ENCODE measurements at regions not wholly inside any gene's neighbourhood (a gene's known extent, or its start where the extent isn't known, plus 50 kb on each side); places are given as distances from the start of the nearest gene placed in this dataset.

DNA sequence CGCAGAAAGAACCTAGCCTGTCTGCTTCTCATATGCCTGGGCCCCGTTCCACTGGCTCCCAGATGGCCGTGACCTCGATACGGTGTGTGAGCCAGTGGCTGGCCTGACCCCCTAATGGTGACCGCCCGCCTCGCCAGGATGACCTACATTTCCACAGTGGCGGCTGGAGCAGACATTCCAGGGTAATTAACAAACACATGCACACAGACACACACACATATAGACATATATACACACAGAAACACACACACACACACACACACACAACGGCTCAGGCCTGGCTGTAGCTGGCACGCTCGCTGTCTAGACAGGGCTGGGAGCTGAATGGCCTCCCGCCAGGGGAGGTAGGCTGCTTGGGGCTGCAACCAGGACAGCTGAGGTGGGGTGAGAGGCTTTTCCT lies 227.1 kb downstream of the ANKRD60 start:
- no peaks in the 10 kb centered on the region for H3K36me3 ChIP-seq (ENCODE audit: control insufficient read depth, insufficient read depth, low read length)
- H3K9me3 ChIP-seq (ENCODE audit: control insufficient read depth, low read length), result no peaks in the 10 kb centered on the region
- H3K27me3 ChIP-seq (ENCODE audit: control insufficient read depth, insufficient read depth, low read length, poor library complexity, severe bottlenecking), result peaks cover 7% of the 10 kb centered on the region
- no peaks in the 10 kb centered on the region for H3K4me1 ChIP-seq (ENCODE audit: control insufficient read depth, insufficient read depth, low read length)
- WGBS, 2 experiments, result 88 to 92% methylated on average over 13 of the region's 13 CpGs
- H3K27ac ChIP-seq (ENCODE audit: insufficient read depth, low read depth, low read length, poor library complexity, severe bottlenecking), result no peak overlapping the region
- no peak overlapping the region for H3K4me3 ChIP-seq (ENCODE audit: insufficient read depth, low read depth, low read length)

DNA sequence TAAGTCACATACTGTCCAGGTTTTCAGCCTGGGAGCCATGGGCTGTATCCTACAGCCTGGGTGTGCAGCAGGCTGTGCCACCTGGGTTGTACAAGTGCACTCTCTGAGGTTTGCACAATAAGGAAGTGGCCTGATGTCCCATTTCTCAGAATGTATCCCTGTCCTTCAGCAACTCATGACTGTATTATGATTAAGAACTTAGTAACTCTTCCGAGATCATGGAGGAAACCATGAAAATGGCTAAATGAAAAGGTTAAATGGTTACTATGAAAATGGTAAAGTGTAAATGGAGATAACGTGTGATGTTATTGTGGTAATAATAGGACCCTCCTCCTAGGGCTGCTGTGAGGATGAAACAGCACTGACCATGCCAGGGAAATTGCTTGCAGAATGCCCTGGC lies 227.6 kb downstream of the ANKRD60 start:
- 94 to 95% methylated on average over 2 of the region's 2 CpGs for WGBS, 2 experiments

DNA sequence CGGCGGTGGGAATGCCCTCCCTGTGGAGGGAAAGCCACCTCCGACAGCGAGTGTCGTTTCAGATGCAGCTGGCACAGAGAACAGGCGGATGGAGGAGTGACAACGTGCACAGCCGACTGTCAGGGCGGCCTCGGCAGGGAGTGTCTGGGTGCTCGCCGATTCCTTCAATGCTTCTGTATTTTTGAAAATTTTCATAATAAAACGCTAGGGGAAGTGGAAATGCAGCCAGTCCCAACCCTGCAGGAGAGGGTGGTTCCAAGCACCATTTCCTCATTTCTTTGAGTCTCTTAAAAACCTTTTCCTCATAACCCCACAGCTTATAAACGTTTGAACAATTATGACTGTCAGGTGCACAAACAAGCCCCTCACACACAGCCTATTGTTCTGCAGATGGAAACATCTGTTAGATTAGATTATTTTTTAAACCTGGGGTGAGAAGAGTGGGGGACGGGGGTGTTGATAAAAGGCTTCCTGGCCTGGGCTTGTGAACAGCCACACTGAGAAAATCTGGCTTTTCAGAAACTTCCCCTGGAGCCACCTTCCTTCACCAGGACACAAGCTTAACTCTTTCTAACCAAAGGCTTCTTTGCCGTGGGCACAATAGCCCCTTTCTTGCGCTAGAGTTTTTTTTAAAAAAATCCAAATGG lies 228.9 kb downstream of the ANKRD60 start:
- no peak overlapping the region for H3K27ac ChIP-seq (ENCODE audit: insufficient read depth, low read depth, low read length, poor library complexity, severe bottlenecking)
- 14 to 22% methylated on average over 16 to 17 of the region's 17 CpGs for WGBS, 2 experiments

More for the DNA sequence above, 227.6 kb downstream of the ANKRD60 start:
- Histone ChIP-seq H3K36me3 (ENCODE audit: control insufficient read depth, insufficient read depth, low read length) (no peaks in the 10 kb centered on the region), H3K9me3 (ENCODE audit: control insufficient read depth, low read length) (no peaks in the 10 kb centered on the region), H3K4me1 (ENCODE audit: control insufficient read depth, insufficient read depth, low read length) (no peaks in the 10 kb centered on the region), H3K4me3 (ENCODE audit: insufficient read depth, low read depth, low read length) (no peak overlapping the region), H3K27ac (ENCODE audit: insufficient read depth, low read depth, low read length, poor library complexity, severe bottlenecking) (no peak overlapping the region), H3K27me3 (ENCODE audit: control insufficient read depth, insufficient read depth, low read length, poor library complexity, severe bottlenecking) (peaks cover 7% of the 10 kb centered on the region)

DNA sequence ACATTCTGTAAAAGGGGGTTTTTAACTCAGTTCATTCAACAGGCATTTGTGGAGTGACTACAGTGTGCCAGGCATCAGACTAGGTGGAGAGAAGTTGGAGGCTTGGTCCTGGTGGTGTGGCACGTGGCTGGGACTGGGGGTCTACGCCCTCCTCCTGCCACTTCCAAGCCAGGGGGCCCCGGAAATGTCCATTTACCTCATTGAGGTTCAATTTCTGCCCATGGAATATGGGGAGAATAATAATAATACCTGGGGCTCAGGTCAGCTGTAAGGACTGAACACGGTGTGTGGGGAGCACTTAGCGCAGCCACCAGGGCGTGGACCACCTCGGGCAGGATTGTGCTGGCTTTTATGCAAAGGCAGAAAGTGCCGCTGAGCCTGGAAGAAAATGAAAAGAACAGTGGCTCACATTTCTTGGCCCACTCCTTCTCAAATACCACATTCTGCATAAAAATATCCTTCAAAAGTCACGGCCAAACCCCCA lies 229.4 kb downstream of the ANKRD60 start:
- H3K36me3 ChIP-seq (ENCODE audit: control insufficient read depth, insufficient read depth, low read length), result no peaks in the 10 kb centered on the region
- H3K9me3 ChIP-seq (ENCODE audit: control insufficient read depth, low read length), result no peaks in the 10 kb centered on the region
- 39 to 43% methylated on average over 9 of the region's 9 CpGs for WGBS, 2 experiments
- no peak overlapping the region for H3K4me3 ChIP-seq (ENCODE audit: insufficient read depth, low read depth, low read length)
- H3K27me3 ChIP-seq (ENCODE audit: control insufficient read depth, insufficient read depth, low read length, poor library complexity, severe bottlenecking), result peaks cover 7% of the 10 kb centered on the region
- no peak overlapping the region for H3K27ac ChIP-seq (ENCODE audit: insufficient read depth, low read depth, low read length, poor library complexity, severe bottlenecking)
- no peaks in the 10 kb centered on the region for H3K4me1 ChIP-seq (ENCODE audit: control insufficient read depth, insufficient read depth, low read length)

More for the DNA sequence above, 228.9 kb downstream of the ANKRD60 start:
- Histone ChIP-seq H3K4me3 (ENCODE audit: insufficient read depth, low read depth, low read length) (no peak overlapping the region), H3K27me3 (ENCODE audit: control insufficient read depth, insufficient read depth, low read length, poor library complexity, severe bottlenecking) (peaks cover 7% of the 10 kb centered on the region), H3K4me1 (ENCODE audit: control insufficient read depth, insufficient read depth, low read length) (no peaks in the 10 kb centered on the region), H3K9me3 (ENCODE audit: control insufficient read depth, low read length) (no peaks in the 10 kb centered on the region), H3K36me3 (ENCODE audit: control insufficient read depth, insufficient read depth, low read length) (no peaks in the 10 kb centered on the region)

DNA sequence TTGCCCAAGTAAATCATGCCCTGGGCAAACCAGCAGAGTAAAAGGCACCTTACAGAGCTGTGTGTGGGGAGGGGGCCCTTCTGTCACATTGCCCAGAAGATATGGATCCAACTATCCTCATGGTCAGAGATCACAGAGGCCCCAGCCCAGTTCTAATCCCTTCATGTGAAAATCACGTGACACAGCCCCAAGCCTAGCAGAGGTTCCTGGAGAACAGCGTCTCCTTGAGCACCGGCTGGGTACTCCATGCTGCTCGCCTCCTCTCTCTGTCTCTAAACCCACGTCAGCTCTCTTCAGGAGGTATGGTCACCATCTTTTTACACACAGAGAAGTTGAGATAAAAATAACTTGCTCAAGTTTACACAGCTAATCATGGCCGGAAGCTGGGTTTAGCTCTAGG lies 230.2 kb downstream of the ANKRD60 start:
- Histone ChIP-seq H3K9me3 (ENCODE audit: control insufficient read depth, low read length) (no peaks in the 10 kb centered on the region), H3K4me1 (ENCODE audit: control insufficient read depth, insufficient read depth, low read length) (no peaks in the 10 kb centered on the region), H3K4me3 (ENCODE audit: insufficient read depth, low read depth, low read length) (no peak overlapping the region), H3K27me3 (ENCODE audit: control insufficient read depth, insufficient read depth, low read length, poor library complexity, severe bottlenecking) (peaks cover 7% of the 10 kb centered on the region), H3K36me3 (ENCODE audit: control insufficient read depth, insufficient read depth, low read length) (no peaks in the 10 kb centered on the region), H3K27ac (ENCODE audit: insufficient read depth, low read depth, low read length, poor library complexity, severe bottlenecking) (no peak overlapping the region)
- 89 to 90% methylated on average over 6 of the region's 6 CpGs for WGBS, 2 experiments

DNA sequence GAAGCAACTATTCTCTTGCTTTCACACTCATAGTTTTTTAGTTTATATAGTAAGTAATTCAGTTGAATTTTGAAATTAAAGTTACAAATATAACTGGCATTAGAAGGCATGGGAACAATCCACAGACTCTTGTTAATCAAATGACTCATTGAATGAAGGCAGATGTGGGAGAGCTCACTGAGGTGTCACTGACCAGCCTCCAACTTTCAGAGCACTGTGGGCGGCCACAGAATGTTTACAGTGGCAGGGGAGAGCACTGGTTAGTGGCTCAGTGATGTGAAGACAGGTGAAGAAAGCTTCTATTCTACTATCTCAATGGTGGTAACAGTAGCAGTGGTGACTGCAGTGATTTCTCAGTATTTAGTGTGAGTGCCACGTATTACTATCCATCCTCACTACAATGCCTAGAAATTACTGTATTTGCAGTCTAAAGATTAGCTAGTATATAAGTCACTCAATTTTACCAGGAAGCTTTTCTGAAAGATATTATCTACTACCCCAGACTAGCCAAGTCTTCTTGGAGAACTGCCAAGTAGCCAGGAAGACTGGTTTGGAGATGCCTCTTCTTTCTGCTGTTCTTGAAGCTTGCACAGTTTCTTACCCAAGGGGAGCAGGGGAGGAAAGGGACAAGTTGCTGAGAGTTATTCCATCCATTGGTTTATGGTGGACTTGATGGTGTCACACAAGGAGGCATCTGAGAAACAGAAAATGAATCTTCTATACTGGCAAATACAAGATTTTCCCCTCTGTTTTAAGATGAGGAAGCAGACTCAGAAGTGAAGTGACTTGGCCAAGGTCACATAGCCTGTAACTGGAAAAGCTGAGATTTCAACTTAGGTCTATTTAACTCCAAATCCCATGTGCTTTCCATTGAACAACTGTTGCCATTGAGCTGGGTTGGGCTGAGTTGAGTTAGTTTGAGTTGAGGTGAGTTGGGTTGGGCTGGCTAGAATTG lies 231.2 kb downstream of the ANKRD60 start:
- H3K4me1 ChIP-seq (ENCODE audit: control insufficient read depth, insufficient read depth, low read length), result no peaks in the 10 kb centered on the region
- peaks cover 7% of the 10 kb centered on the region for H3K27me3 ChIP-seq (ENCODE audit: control insufficient read depth, insufficient read depth, low read length, poor library complexity, severe bottlenecking)
- H3K4me3 ChIP-seq (ENCODE audit: insufficient read depth, low read depth, low read length), result no peak overlapping the region
- H3K27ac ChIP-seq (ENCODE audit: insufficient read depth, low read depth, low read length, poor library complexity, severe bottlenecking), result no peak overlapping the region
- H3K9me3 ChIP-seq (ENCODE audit: control insufficient read depth, low read length), result no peaks in the 10 kb centered on the region
- WGBS, 2 experiments, result 83 to 88% methylated on average over 1 of the region's 2 CpGs
- H3K36me3 ChIP-seq (ENCODE audit: control insufficient read depth, insufficient read depth, low read length), result no peaks in the 10 kb centered on the region

DNA sequence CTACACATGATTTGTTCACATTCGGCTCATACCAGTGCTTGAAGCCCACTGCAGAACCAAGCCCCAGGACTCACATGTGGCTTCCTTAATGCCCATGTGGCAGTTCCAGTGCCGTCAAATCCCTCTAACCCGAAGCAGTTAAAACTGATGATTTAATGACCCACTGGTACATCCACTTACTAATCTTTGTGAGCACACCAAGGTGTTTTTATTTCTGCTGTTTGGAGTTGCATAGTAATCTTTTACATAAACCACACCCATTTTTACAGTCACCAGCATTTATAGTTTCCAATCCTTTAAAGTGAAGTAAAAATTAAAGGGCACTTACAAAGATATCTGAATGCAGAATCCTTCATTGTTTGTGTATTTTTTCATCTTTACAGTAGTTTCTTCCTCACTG lies 232.0 kb downstream of the ANKRD60 start:
- H3K9me3 ChIP-seq (ENCODE audit: control insufficient read depth, low read length), result no peaks in the 10 kb centered on the region
- H3K27me3 ChIP-seq (ENCODE audit: control insufficient read depth, insufficient read depth, low read length, poor library complexity, severe bottlenecking), result peaks cover 7% of the 10 kb centered on the region
- no peak overlapping the region for H3K27ac ChIP-seq (ENCODE audit: insufficient read depth, low read depth, low read length, poor library complexity, severe bottlenecking)
- no peak overlapping the region for H3K4me3 ChIP-seq (ENCODE audit: insufficient read depth, low read depth, low read length)
- 87 to 95% methylated on average over 3 of the region's 3 CpGs for whole genome bisulfite sequencing, 2 experiments
- H3K36me3 ChIP-seq (ENCODE audit: control insufficient read depth, insufficient read depth, low read length), result no peaks in the 10 kb centered on the region
- no peaks in the 10 kb centered on the region for H3K4me1 ChIP-seq (ENCODE audit: control insufficient read depth, insufficient read depth, low read length)

DNA sequence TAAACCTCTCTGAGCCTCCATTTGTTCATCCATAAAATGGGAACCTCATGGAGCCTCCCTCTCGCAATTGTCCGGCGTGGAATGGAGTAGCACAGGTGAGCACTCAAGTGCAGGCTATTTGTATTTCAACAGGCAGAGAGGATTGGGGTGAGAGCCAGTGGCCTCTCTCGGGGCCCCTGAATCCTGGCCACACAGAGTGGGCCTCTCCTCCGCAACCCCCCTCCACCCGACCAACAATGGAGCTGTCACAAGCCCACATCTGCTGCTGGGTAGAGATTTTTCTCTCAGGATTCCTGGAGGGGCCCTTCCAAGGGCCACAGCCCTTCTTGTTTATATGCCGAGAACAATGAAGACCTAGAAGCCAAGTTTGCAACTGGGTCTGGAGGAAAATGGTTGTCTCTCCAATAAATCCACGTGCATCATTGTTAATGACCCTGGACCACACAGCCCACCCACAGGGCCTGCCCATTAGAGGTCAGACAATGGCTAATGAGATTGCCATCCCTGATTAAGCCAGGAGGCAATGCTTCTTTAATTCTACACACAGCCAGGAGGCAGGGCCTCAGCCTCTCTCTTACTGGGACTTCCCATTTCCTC lies 233.0 kb downstream of the ANKRD60 start:
- Histone ChIP-seq H3K4me3 (ENCODE audit: insufficient read depth, low read depth, low read length) (no peak overlapping the region), H3K27me3 (ENCODE audit: control insufficient read depth, insufficient read depth, low read length, poor library complexity, severe bottlenecking) (peaks cover 7% of the 10 kb centered on the region), H3K36me3 (ENCODE audit: control insufficient read depth, insufficient read depth, low read length) (no peaks in the 10 kb centered on the region), H3K4me1 (ENCODE audit: control insufficient read depth, insufficient read depth, low read length) (no peaks in the 10 kb centered on the region), H3K9me3 (ENCODE audit: control insufficient read depth, low read length) (no peaks in the 10 kb centered on the region), H3K27ac (ENCODE audit: insufficient read depth, low read depth, low read length, poor library complexity, severe bottlenecking) (no peak overlapping the region)
- WGBS, 2 experiments, result 87 to 89% methylated on average over 8 of the region's 8 CpGs

DNA sequence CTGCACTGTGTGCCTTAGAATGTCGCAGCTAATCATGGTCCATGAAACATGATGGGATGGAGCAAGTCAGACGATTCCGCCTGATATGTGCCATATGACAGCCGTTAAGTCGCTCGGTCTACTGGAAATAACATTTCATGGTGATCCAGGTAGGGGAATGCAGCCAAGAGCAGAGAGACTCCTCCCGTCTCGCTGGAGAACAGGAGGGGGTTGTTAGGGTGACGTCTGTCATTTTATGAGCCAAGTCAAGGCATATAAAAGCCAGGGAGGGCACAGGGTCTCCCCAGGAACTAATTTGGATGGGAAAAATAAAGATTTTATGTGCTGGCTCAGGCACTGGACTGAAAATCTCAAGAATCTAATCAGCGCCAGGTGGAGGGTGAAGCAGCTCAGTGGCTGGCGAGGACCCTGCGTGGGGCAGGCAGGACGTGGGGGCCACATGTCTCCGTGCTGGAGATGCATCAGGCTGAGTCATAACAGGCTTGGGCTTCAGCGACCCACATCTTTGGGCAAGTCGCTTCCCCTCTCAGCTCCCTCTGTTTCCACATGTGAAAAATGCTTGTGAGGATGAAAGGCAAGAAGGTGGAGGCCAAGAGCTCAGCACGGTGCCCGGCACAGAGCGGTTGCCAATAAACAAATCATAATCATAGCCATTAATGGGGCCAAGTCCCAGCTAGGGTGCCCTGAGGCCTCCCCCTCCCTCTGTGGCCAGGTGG lies 234.6 kb downstream of the ANKRD60 start:
- Histone ChIP-seq H3K36me3 (ENCODE audit: control insufficient read depth, insufficient read depth, low read length) (no peaks in the 10 kb centered on the region), H3K4me3 (ENCODE audit: insufficient read depth, low read depth, low read length) (no peak overlapping the region), H3K27me3 (ENCODE audit: control insufficient read depth, insufficient read depth, low read length, poor library complexity, severe bottlenecking) (peaks cover 2% of the 10 kb centered on the region), H3K4me1 (ENCODE audit: control insufficient read depth, insufficient read depth, low read length) (no peaks in the 10 kb centered on the region), H3K9me3 (ENCODE audit: control insufficient read depth, low read length) (no peaks in the 10 kb centered on the region), H3K27ac (ENCODE audit: insufficient read depth, low read depth, low read length, poor library complexity, severe bottlenecking) (no peak overlapping the region)
- WGBS, 2 experiments, result 88 to 91% methylated on average over 19 of the region's 19 CpGs

Measured in ectodermal cell (in vitro differentiated cells).